SKM-1 treated with dmso at 0.1 percent for 144 hours (cell line): ENCODE measurements at regions not wholly inside any gene's neighbourhood (a gene's known extent, or its start where the extent isn't known, plus 50 kb on each side); places are given as distances from the start of the nearest gene placed in this dataset.
"Not testable (repeated sequence)": the region's sequence is repeated elsewhere in the genome, so short reads cannot be mapped to it uniquely, and the experiment has no call there.

Source experiments
- DNase-seq: peaks from one replicate; lab custom pipeline; 2025; ENCODE audit not compliant: unreplicated experiment; lab: John Stamatoyannopoulos, UW

- DNase-seq, result no peak
Measured at GRCh38 chr5:9761706-9762105, 131.6 kb upstream of the TAS2R1 start.

DNA sequence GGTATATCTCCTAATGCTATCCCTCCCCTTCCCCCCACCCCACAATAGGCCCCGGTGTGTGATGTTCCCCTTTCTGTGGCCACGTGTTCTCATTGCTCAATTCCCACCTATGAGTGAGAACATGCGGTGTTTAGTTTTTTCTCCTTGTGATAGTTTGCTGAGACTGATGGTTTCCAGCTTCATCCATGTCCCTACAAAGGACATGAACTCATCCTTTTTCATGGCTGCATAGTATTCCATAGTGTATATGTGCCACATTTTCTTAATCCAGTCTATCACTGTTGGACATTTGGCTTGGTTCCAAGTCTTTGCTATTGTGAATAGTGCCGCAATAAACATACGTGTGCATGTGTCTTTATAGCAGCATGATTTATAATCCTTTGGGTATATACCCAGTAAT lies 122.5 kb upstream of the TAS2R1 start:
- DNase-seq, result not testable (repeated sequence)

- DNase-seq, result no peak
Measured at GRCh38 chr5:9743507-9743906, 113.4 kb upstream of the TAS2R1 start.

- no peak for DNase-seq
Measured at GRCh38 chr5:9742848-9743247, 112.7 kb upstream of the TAS2R1 start.

- no peak for DNase-seq
Measured at GRCh38 chr5:9739135-9739534, 109.0 kb upstream of the TAS2R1 start.

DNA sequence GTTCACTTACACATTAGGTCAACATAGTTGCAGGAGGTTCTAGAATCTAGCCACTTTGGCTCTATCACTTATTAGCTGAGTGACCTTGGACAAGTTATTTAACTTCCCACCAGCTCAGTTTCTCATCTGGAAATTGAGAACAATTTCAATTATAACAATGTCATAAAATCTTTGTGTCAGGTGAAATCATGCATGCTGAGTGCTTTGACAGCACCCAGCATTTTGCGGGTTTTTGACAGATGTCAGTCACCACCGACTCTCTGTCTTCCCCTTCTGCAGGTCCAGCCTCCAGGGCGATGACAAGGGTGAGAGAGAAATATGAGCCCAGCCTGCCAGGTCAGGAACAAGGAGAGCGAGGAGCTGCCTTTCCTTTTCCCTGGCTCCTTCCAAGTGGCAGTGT lies 107.1 kb upstream of the TAS2R1 start:
- DNase-seq, result no peak

DNA sequence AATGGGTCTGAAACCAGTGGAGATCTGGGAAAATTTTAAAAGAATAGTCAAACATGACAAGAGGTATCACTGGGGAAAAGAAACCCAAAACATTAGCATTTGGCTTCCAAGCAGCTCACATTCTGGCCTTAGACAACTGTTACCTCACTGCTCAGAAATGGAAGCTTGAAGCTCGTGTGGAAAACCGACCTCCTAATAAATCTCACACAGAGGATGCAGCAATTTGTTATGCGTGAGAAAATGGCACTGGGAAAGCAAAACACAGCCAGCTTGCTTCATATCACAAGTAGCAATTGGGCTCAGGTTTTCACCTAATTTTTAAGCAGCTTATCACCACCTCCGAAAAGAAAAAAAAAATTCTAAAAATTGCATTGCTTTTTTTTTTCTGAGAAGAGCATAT lies 103.3 kb upstream of the TAS2R1 start:
- no peak for DNase-seq

- DNase-seq, result no peak
Measured at GRCh38 chr5:9731159-9731558, 101.0 kb upstream of the TAS2R1 start.

DNA sequence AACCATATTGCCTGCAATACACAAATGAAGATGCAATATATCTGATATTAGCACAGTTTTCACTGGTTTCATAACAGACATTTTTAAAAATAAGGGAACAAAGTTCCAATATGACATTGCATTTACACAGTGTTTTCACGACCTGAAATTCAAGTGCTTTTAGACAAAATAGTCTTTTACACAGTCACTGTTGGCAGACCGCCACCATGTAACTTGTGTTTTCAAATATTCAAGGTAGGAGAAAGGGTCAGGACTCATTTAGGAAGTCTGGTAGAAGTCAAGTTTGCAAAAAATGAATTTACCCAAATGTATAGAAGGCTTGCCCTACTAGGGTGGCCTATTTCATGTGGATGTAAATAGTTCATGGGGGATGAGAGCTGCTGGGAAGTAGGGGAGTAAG lies 98.1 kb upstream of the TAS2R1 start:
- no peak for DNase-seq

DNA sequence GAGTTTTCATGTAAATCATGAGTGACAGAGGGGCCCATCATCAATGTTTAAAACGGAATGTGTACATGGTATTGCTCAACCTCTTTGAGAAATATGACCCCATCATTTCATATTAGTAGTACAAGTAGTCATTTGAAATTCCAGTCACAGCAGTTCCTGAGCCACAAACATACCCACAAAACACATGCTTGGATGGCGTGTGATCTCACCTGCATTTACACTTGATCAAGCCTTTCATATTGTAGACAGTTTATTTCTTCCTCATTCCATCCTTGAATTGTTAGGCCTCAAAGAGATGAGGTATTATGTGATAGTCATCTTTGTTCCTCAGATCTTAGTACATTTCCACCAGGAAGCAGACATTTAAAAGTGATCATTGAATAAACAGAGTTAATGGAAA lies 96.8 kb upstream of the TAS2R1 start:
- DNase-seq, result no peak

DNA sequence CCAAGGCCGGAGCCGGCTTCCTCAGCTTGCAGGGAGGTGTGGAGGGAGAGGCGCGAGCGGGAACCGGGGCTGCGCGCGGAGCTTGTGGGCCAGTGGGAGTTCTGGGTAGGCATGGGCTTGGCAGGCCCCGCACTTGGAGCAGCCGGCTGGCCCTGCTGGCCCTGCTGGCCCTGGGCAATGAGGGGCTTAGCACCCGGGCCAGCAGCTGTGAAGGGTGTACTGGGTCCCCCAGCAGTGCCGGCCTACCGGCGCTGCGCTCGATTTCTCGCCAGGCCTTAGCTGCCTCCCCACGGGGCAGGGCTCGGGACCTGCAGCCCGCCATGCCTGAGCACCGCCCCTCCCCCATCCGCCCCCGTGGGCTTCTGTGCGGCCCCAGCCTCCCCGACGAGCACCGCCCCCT lies 95.1 kb upstream of the TAS2R1 start:
- DNase-seq, result not testable (repeated sequence)

DNA sequence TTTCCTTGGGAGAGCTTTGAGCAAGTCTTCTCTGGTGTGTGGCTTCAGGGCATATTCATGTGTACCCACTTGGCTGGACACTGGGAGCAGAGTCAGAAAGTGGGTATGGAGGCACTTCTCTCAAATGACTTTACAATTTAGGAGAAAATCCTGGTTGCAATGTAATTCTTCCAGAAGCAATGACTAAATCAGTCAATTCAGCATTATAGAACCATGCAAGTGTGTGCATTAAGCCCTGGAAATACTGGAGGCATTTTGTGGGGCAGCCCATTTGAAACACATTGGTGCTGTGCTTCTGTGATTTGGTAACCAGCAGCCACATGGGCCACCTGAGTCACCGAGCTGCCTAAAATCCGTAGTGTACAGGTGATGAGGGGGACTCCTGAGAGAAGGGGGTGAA lies 94.6 kb upstream of the TAS2R1 start:
- DNase-seq, result no peak

DNA sequence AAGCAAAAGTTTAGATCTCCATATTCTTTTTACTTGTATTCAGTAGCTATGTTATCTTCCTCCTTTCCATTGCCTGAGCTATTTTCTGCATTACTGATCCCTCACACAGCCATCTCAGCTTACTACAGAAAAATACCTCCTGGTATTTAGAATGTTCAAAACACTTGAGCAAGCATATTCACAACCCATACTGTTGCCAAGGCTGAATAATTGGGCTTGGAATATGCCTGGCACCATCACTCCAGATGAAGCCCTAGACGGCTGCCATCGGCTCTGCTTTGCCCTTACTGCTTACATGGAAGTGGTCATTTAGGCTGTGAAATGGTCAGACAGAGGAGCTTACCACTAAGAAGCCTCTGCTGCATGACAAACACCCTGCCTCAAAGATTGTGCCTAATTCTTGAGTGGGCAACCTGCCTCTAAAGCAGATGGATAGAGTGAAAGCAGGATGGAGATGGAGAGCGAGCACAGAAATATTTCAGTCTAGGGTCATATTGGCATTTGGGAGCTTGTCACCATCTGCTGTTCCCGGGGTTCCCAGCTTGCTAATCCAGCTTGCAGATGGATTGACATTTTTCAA lies 92.5 kb upstream of the TAS2R1 start:
- no peak for DNase-seq

DNA sequence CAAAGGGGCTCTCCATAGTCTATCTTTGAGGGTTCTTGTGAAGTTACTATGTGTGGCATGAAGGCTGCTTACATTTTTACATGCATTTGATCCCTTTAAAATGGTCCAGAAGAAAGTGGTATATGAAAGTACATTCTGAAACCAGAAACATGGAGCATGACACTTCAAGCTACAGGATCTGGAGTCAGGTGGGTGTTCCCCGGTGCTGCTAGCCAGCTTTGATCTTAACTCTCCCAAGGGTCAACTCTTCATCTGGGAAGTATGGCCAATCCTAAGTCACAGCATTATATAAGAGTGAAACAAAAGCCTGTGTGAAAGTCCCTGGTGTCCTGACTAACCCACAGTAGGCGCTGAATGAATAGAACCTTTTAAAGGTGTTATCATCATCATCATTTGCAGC lies 91.0 kb upstream of the TAS2R1 start:
- no peak for DNase-seq

- no peak for DNase-seq
Measured at GRCh38 chr5:9720361-9720760, 90.2 kb upstream of the TAS2R1 start.

DNA sequence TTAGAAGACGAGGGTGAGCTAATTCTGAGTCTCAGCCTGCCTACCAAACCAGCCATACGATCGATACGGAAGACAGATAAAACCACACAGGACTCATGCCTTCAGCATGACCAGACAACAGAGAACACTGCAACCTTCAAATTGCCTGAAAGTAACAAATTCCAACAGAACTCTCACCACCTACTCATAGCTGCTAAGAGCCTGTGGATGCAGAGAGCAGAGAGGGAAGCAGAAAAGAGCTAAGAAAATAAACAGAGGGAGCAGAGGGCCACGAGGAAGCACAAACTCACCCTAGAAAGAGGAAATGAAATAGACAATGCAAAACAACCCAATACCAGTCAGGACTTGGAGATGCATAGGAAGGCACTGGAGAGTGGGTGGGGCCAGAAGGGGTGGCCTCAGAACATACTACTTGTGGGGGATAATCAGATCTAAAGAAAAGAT lies 86.7 kb upstream of the TAS2R1 start:
- DNase-seq, result no peak

- DNase-seq, result no peak
Measured at GRCh38 chr5:9715891-9716335, 85.8 kb upstream of the TAS2R1 start.

- DNase-seq, result no peak
Measured at GRCh38 chr5:9713959-9714586, 83.9 kb upstream of the TAS2R1 start.

DNA sequence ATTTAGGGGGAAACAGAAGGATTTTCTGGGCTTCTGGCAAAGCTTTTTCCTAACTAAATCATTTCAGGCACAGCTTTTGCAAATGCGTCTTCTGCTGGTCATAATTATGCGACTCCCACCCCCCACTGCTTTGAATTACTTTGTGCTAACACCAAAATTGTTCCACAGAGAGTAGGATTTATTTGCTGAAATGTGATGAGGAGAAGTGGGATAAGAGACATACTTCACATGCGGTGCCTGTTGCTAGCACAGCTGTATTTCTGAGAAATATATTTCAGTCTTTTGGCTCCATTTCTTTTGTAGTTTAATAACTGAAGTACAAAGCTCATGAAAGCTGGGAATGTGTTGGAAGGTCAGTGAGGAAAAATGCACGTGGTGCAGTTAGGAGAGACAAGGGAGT lies 83.2 kb upstream of the TAS2R1 start:
- DNase-seq, result no peak

GRCh38 chr5:9712911-9713310 lies 82.8 kb upstream of the TAS2R1 start:
- DNase-seq, result no peak

DNA sequence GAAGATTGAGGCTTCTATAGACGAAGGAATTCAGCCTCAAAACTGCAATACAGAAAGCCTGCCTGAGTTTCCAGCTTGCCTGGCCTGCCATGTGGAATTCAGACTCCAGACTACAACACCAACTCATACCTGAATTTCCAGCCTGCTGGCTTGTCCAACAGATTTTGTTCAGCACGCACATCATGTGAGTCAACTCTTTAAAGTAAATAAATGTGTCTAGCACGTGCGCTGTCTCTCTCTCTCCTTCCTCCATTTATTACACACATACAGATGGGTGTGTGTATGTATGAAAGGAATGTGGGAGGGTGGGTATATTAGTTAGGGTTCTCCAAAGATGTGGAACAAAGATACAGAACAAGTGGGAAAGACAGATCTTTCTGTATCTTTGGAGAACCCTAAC lies 82.4 kb upstream of the TAS2R1 start:
- DNase-seq, result no peak

GRCh38 chr5:9710069-9710468 lies 79.9 kb upstream of the TAS2R1 start:
- no peak for DNase-seq
